ENCODE measurements at regions not wholly inside any gene's neighbourhood (a gene's known extent, or its start where the extent isn't known, plus 50 kb on each side); places are given as distances from the start of the nearest gene placed in this dataset.

DNA sequence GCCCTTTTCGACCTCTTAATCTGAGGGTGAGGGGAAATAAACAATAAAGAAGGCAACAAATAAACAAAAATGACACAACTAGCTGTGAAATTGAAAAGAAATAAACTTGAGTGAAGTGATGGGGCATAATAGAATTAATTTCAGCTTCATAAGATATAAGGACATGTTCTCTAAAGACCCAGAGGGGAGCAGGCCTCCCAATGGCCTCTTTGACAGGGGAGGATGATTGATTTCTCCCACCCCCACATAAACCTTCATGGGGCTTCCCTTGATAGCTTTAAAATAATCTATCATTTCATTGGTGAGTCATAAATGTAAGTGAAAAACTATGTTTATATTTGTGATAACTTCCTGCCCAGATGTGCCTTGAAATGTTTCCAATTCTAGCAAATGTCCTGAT lies 226.3 kb upstream of the RAG2 start:
- TF ChIP-seq ZFX (CRISPR knock-in tag; IDR thresholded peaks at IDR 0.05; ENCODE audit: low read depth), result no peak
- TF ChIP-seq, protein P1, sequence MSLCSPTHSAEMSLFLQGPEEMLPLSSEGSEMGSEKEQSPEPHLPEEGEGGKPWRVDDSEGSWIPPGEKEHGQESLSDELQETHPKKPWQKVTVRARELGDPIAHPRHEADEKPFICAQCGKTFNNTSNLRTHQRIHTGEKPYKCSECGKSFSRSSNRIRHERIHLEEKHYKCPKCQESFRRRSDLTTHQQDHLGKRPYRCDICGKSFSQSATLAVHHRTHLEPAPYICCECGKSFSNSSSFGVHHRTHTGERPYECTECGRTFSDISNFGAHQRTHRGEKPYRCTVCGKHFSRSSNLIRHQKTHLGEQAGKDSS (CRISPR knock-in tag; IDR thresholded peaks at IDR 0.05; ENCODE audit: borderline replicate concordance, low read depth), result no peak
- TF ChIP-seq, protein P2, sequence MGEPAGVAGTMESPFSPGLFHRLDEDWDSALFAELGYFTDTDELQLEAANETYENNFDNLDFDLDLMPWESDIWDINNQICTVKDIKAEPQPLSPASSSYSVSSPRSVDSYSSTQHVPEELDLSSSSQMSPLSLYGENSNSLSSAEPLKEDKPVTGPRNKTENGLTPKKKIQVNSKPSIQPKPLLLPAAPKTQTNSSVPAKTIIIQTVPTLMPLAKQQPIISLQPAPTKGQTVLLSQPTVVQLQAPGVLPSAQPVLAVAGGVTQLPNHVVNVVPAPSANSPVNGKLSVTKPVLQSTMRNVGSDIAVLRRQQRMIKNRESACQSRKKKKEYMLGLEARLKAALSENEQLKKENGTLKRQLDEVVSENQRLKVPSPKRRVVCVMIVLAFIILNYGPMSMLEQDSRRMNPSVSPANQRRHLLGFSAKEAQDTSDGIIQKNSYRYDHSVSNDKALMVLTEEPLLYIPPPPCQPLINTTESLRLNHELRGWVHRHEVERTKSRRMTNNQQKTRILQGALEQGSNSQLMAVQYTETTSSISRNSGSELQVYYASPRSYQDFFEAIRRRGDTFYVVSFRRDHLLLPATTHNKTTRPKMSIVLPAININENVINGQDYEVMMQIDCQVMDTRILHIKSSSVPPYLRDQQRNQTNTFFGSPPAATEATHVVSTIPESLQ (CRISPR knock-in tag; conservative IDR thresholded peaks at IDR 0.05), result no peak
- no peak for TF ChIP-seq ZNF230 (CRISPR knock-in tag; IDR thresholded peaks at IDR 0.05)
- TF ChIP-seq HOXA7 (CRISPR knock-in tag; IDR thresholded peaks at IDR 0.05), result no peak
- no peak for TF ChIP-seq ZNF530 (CRISPR knock-in tag; IDR thresholded peaks at IDR 0.05; ENCODE audit: low read depth)
- TF ChIP-seq ZNF3 (CRISPR knock-in tag; IDR thresholded peaks at IDR 0.05), result no peak
- TF ChIP-seq HDAC6 (IDR thresholded peaks at IDR 0.05; ENCODE audit: low read depth, low read length), result no peak
- no peak for TF ChIP-seq JUN (CRISPR knock-in tag; IDR thresholded peaks at IDR 0.05)
- no peak for TF ChIP-seq IRF2 (CRISPR knock-in tag; IDR thresholded peaks at IDR 0.05)
- TF ChIP-seq, protein P3, sequence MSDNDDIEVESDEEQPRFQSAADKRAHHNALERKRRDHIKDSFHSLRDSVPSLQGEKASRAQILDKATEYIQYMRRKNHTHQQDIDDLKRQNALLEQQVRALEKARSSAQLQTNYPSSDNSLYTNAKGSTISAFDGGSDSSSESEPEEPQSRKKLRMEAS (IDR thresholded peaks at IDR 0.05), result no peak
- TF ChIP-seq DNMT1 (CRISPR knock-in tag; IDR thresholded peaks at IDR 0.05), result no peak
- no peak for TF ChIP-seq CEBPB (IDR thresholded peaks at IDR 0.05; ENCODE audit: borderline replicate concordance, low read depth, low read length)
- no peak for TF ChIP-seq ATAD3A (CRISPR knock-in tag; IDR thresholded peaks at IDR 0.05)

All from HepG2 (cell line).